ENCODE measurements at regions not wholly inside any gene's neighbourhood (a gene's known extent, or its start where the extent isn't known, plus 50 kb on each side); places are given as distances from the start of the nearest gene placed in this dataset.

- H3K27ac ChIP-seq: no peak overlapping the region
- no peak overlapping the region for H3K4me3 ChIP-seq
- H3K27me3 ChIP-seq: no peaks in the 10 kb centered on the region
- no peak for TF ChIP-seq CTCF (IDR thresholded peaks at IDR 0.05; ENCODE audit: low read depth, low read length)
- H3K9me3 ChIP-seq (ENCODE audit: low read depth): no peaks in the 10 kb centered on the region
- no peaks in the 10 kb centered on the region for H3K36me3 ChIP-seq
- no peaks in the 10 kb centered on the region for H3K4me1 ChIP-seq (ENCODE audit: low read depth)
- DNase-seq (ENCODE audit: low read depth in 1 of 2, low spot score in 1 of 2): no peak
Observed at GRCh38 chr4:163591614-163592020, 97.1 kb downstream of the TMA16 start.

GRCh38 chr4:163592212-163592611 lies 97.7 kb downstream of the TMA16 start:
- TF ChIP-seq CTCF (IDR thresholded peaks at IDR 0.05; ENCODE audit: low read depth, low read length): no peak

GRCh38 chr4:163595580-163595979 lies 101.1 kb downstream of the TMA16 start:
- no peak for DNase-seq (ENCODE audit: low read depth in 1 of 2, low spot score in 1 of 2)
- no peaks in the 10 kb centered on the region for H3K4me1 ChIP-seq (ENCODE audit: low read depth)
- no peaks in the 10 kb centered on the region for H3K36me3 ChIP-seq
- no peak overlapping the region for H3K27ac ChIP-seq
- H3K4me3 ChIP-seq: no peak overlapping the region
- H3K9me3 ChIP-seq (ENCODE audit: low read depth): no peaks in the 10 kb centered on the region
- no peak for TF ChIP-seq CTCF (IDR thresholded peaks at IDR 0.05; ENCODE audit: low read depth, low read length)
- H3K27me3 ChIP-seq: no peaks in the 10 kb centered on the region

More at GRCh38 chr4:163592212-163592611, 97.7 kb downstream of the TMA16 start:
- no peaks in the 10 kb centered on the region for H3K36me3 ChIP-seq
- no peak for DNase-seq (ENCODE audit: low read depth in 1 of 2, low spot score in 1 of 2)
- no peaks in the 10 kb centered on the region for H3K9me3 ChIP-seq (ENCODE audit: low read depth)
- H3K4me3 ChIP-seq: no peak overlapping the region
- H3K27me3 ChIP-seq: no peaks in the 10 kb centered on the region
- no peak overlapping the region for H3K27ac ChIP-seq
- no peaks in the 10 kb centered on the region for H3K4me1 ChIP-seq (ENCODE audit: low read depth)

- H3K27me3 ChIP-seq: no peaks in the 10 kb centered on the region
- no peaks in the 10 kb centered on the region for H3K36me3 ChIP-seq
- no peaks in the 10 kb centered on the region for H3K4me1 ChIP-seq (ENCODE audit: low read depth)
- H3K27ac ChIP-seq: no peak overlapping the region
- no peaks in the 10 kb centered on the region for H3K9me3 ChIP-seq (ENCODE audit: low read depth)
- no peak for DNase-seq (ENCODE audit: low read depth in 1 of 2, low spot score in 1 of 2)
- no peak overlapping the region for H3K4me3 ChIP-seq
- no peak for TF ChIP-seq CTCF (IDR thresholded peaks at IDR 0.05; ENCODE audit: low read depth, low read length)
Observed at GRCh38 chr4:163598028-163598427, 103.5 kb downstream of the TMA16 start.

- Histone ChIP-seq H3K4me3 (no peak overlapping the region), H3K9me3 (ENCODE audit: low read depth) (no peaks in the 10 kb centered on the region), H3K36me3 (no peaks in the 10 kb centered on the region), H3K27me3 (no peaks in the 10 kb centered on the region), H3K27ac (no peak overlapping the region), H3K4me1 (ENCODE audit: low read depth) (no peaks in the 10 kb centered on the region)
- TF ChIP-seq CTCF (IDR thresholded peaks at IDR 0.05; ENCODE audit: low read depth, low read length): no peak
- no peak for DNase-seq (ENCODE audit: low read depth in 1 of 2, low spot score in 1 of 2)
Observed at GRCh38 chr4:163598489-163598888, 104.0 kb downstream of the TMA16 start.

- Histone ChIP-seq H3K27ac (no peak overlapping the region), H3K9me3 (ENCODE audit: low read depth) (no peaks in the 10 kb centered on the region), H3K4me3 (no peak overlapping the region), H3K27me3 (no peaks in the 10 kb centered on the region), H3K36me3 (no peaks in the 10 kb centered on the region), H3K4me1 (ENCODE audit: low read depth) (no peaks in the 10 kb centered on the region)
- no peak for TF ChIP-seq CTCF (IDR thresholded peaks at IDR 0.05; ENCODE audit: low read depth, low read length)
- DNase-seq (ENCODE audit: low read depth in 1 of 2, low spot score in 1 of 2): no peak
Observed at GRCh38 chr4:163600727-163601126, 106.2 kb downstream of the TMA16 start.
